ENCODE measurements at regions not wholly inside any gene's neighbourhood (a gene's known extent, or its start where the extent isn't known, plus 50 kb on each side); places are given as distances from the start of the nearest gene placed in this dataset.

- no peak for ATAC-seq
- no peak overlapping the region for H2AFZ ChIP-seq (ENCODE audit: control insufficient read depth, low read depth, low read length)
- POLR2A ChIA-PET, result no interaction called here
Observed at GRCh38 chr13:82822935-82823334, 1059.3 kb downstream of the SLITRK1 start.

GRCh38 chr13:82817133-82817532, 1065.1 kb downstream of the SLITRK1 start:
- ChIA-PET SMC1A (ENCODE audit: uncharacterized antibody, unreplicated experiment) (no interaction called here), CTCF (no interaction called here), POLR2A (no interaction called here), RAD21 (ENCODE audit: unreplicated experiment) (no interaction called here)
- no peak overlapping the region for H3K4me3 ChIP-seq
- no peaks in the 10 kb centered on the region for H3K9me3 ChIP-seq (replicated peaks; ENCODE audit: control insufficient read depth, insufficient read depth, low read length)
- intact Hi-C loops (cut with micrococcal nuclease; ENCODE audit: unreplicated experiment) (no loop called here), in situ Hi-C loops (cut with MboI) (no loop called here)
- 11% methylated on average over 3 of the region's 3 CpGs for WGBS (ENCODE audit: insufficient coverage, insufficient replicate concordance, low lambda C conversion rate, missing lambda C conversion rate)
- no peak overlapping the region for H3K27ac ChIP-seq (ENCODE audit: control insufficient read depth, insufficient read depth)
- H2AFZ ChIP-seq (ENCODE audit: control insufficient read depth, low read depth, low read length), result no peak overlapping the region
- no peak for TF ChIP-seq EED (IDR thresholded peaks at IDR 0.05; ENCODE audit: low read depth)
- no peak for TF ChIP-seq CHD2 (IDR thresholded peaks at IDR 0.05; ENCODE audit: borderline replicate concordance, low read depth, low read length)
- no peaks in the 10 kb centered on the region for H3K36me3 ChIP-seq (ENCODE audit: control insufficient read depth in 2 of 2, insufficient read depth in 2 of 2, low read length in 1 of 2)
- H3K4me2 ChIP-seq (ENCODE audit: control insufficient read depth, insufficient read depth), result no peak overlapping the region
- ATAC-seq (no peak), DNase-seq (ENCODE audit: low read depth, low spot score) (no peak), FAIRE-seq (no peak)
- H3K27me3 ChIP-seq (replicated peaks in 1 of 2; ENCODE audit: control insufficient read depth in 2 of 2, insufficient read depth in 2 of 2, low read length in 1 of 2), result no peaks in the 10 kb centered on the region
- no peaks in the 10 kb centered on the region for H3K79me2 ChIP-seq (ENCODE audit: control insufficient read depth, insufficient read depth, low read length)
- no TSS peak for BruUV-seq (replicated peaks)
- no peaks in the 10 kb centered on the region for H4K20me1 ChIP-seq (ENCODE audit: control insufficient read depth, insufficient read depth)
- no peak overlapping the region for H3K9ac ChIP-seq (ENCODE audit: control insufficient read depth, insufficient read depth, low read length)
- no peaks in the 10 kb centered on the region for H3K4me1 ChIP-seq (ENCODE audit: control insufficient read depth, insufficient read depth, low read length)

More at GRCh38 chr13:82822935-82823334, 1059.3 kb downstream of the SLITRK1 start:
- no peaks in the 10 kb centered on the region for H3K9me3 ChIP-seq (replicated peaks; ENCODE audit: control insufficient read depth, insufficient read depth, low read length)
- no peak overlapping the region for H3K4me3 ChIP-seq
- H3K27me3 ChIP-seq (replicated peaks in 1 of 2; ENCODE audit: control insufficient read depth in 2 of 2, insufficient read depth in 2 of 2, low read length in 1 of 2), result no peaks in the 10 kb centered on the region
- RAD21 ChIA-PET (ENCODE audit: unreplicated experiment), result no interaction called here
- DNase-seq (ENCODE audit: low read depth, low spot score) (no peak), FAIRE-seq (no peak)
- no peaks in the 10 kb centered on the region for H3K36me3 ChIP-seq (ENCODE audit: control insufficient read depth in 2 of 2, insufficient read depth in 2 of 2, low read length in 1 of 2)
- H4K20me1 ChIP-seq (ENCODE audit: control insufficient read depth, insufficient read depth), result no peaks in the 10 kb centered on the region
- in situ Hi-C loops (cut with MboI), result no loop called here
- 33% methylated on average over 10 of the region's 10 CpGs for WGBS (ENCODE audit: insufficient coverage, insufficient replicate concordance, low lambda C conversion rate, missing lambda C conversion rate)
- no peak overlapping the region for H3K9ac ChIP-seq (ENCODE audit: control insufficient read depth, insufficient read depth, low read length)
- intact Hi-C loops (cut with micrococcal nuclease; ENCODE audit: unreplicated experiment), result no loop called here
- no peaks in the 10 kb centered on the region for H3K79me2 ChIP-seq (ENCODE audit: control insufficient read depth, insufficient read depth, low read length)
- SMC1A ChIA-PET (ENCODE audit: uncharacterized antibody, unreplicated experiment), result no interaction called here
- H3K4me2 ChIP-seq (ENCODE audit: control insufficient read depth, insufficient read depth), result no peak overlapping the region
- BruUV-seq (replicated peaks), result no TSS peak
- CTCF ChIA-PET, result no interaction called here
- TF ChIP-seq, protein P1, sequence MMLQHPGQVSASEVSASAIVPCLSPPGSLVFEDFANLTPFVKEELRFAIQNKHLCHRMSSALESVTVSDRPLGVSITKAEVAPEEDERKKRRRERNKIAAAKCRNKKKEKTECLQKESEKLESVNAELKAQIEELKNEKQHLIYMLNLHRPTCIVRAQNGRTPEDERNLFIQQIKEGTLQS (IDR thresholded peaks at IDR 0.05; ENCODE audit: borderline replicate concordance, extremely low read depth, low read depth, low read length), result no peak
- TF ChIP-seq SREBF1 (IDR thresholded peaks at IDR 0.05; ENCODE audit: low read length) (no peak), USF2 (IDR thresholded peaks at IDR 0.05; ENCODE audit: borderline replicate concordance, low read depth, low read length) (no peak), MAX (IDR thresholded peaks at IDR 0.05; ENCODE audit: low read depth, low read length) (no peak), YBX1 (IDR thresholded peaks at IDR 0.05) (no peak), POU2F2 (IDR thresholded peaks at IDR 0.05; ENCODE audit: borderline replicate concordance, low read depth, low read length) (no peak), ETV6 (conservative IDR thresholded peaks at IDR 0.05 in 1 of 2, IDR thresholded peaks at IDR 0.05 in 1 of 2; ENCODE audit: borderline replicate concordance in 1 of 2, low read depth in 1 of 2) (no peak)
- H3K4me1 ChIP-seq (ENCODE audit: control insufficient read depth, insufficient read depth, low read length), result no peaks in the 10 kb centered on the region
- no peak overlapping the region for H3K27ac ChIP-seq (ENCODE audit: control insufficient read depth, insufficient read depth)

All from GM12878 (cell line).